K562 (cell line): ENCODE measurements at regions not wholly inside any gene's neighbourhood (a gene's known extent, or its start where the extent isn't known, plus 50 kb on each side); places are given as distances from the start of the nearest gene placed in this dataset.

Experiments used
- ATAC-seq: fragments of 200-7000 bp; cut with Tn5 transposase; 3 replicates; pipeline ENCODE4 v1.9.1; 2020; ENCODE audit warnings: moderate library complexity
- BruUV-seq: library from RNA; stranded (reverse); fragments of 400-500 nt; replicated peaks from 2 replicates; lab custom pipeline; 2021; lab: Mats Ljungman, UMichigan
- CTCF ChIA-PET: fragments of 300-600 bp; formaldehyde crosslinking; extraction: SDS; loops from one replicate; lab custom pipeline; 2021; ENCODE audit warnings: low intra/inter-chr PET ratio; lab: Yijun Ruan, JAX
- POLR2A ChIA-PET: fragments of 300-600, 350-650 bp; sonication (Branson Sonifier 250); formaldehyde crosslinking; extraction: SDS; loops from one replicate; lab custom pipeline; 2021; ENCODE audit warnings: antibody characterized with exemption, inconsistent platforms; lab: Yijun Ruan, JAX
- DNase-seq, 4 experiments: peaks; one replicate each; pipeline versions ENCODE4 v3.0.0 to v3.0.0-alpha.2; 2011 to 2018; ENCODE audit warnings: low spot score in 3 of 4, mixed read lengths in 3 of 4; ENCODE audit errors: extremely low read depth in 1 of 4
- FAIRE-seq: peaks from 2 replicates; lab custom pipeline; 2011; peaks lifted over from hg19 to GRCh38; lab: Jason Lieb, UNC
- H2AFZ ChIP-seq: 2 replicates; pipeline ENCODE4 v1.6.0; 2011; ENCODE audit warnings: low read depth, low read length, control low read depth, inconsistent platforms
- H3K27ac ChIP-seq: fragments of 200-600 bp; 3 replicates; pipeline ENCODE4 v1.8.0; 2011; ENCODE audit warnings: low read depth, mild to moderate bottlenecking, control low read depth, inconsistent platforms, low read length, moderate library complexity, mixed read lengths; ENCODE audit errors: extremely low read depth
- H3K27me3 ChIP-seq, 2 experiments: fragments of 300-600 bp in 1 of 2; 2 replicates in 1 of 2; 3 replicates in 1 of 2; pipeline versions ENCODE4 v1.6.0 to v1.8.0; 2011; ENCODE audit warnings: inconsistent platforms in 2 of 2, low read length in 2 of 2, mild to moderate bottlenecking in 1 of 2, mixed read lengths in 1 of 2, moderate library complexity in 1 of 2; ENCODE audit not compliant: control insufficient read depth in 2 of 2, insufficient read depth in 2 of 2
- H3K36me3 ChIP-seq: fragments of 300-600 bp; 3 replicates; pipeline ENCODE4 v1.8.0; 2011; ENCODE audit warnings: mild to moderate bottlenecking, low read length, inconsistent platforms; ENCODE audit not compliant: control insufficient read depth, insufficient read depth
- H3K4me1 ChIP-seq, 2 experiments: fragments of 200-600 bp in 1 of 2; replicated peaks in 1 of 2; 2 replicates in 1 of 2; 3 replicates in 1 of 2; pipeline versions ENCODE4 v1.5.1 to v1.8.0; 2011; ENCODE audit warnings: inconsistent platforms in 2 of 2, low read length in 2 of 2, mild to moderate bottlenecking in 1 of 2, mixed read lengths in 1 of 2, moderate library complexity in 1 of 2; ENCODE audit not compliant: control insufficient read depth in 2 of 2, insufficient read depth in 2 of 2
- H3K4me2 ChIP-seq: 2 replicates; pipeline ENCODE4 v1.6.1; 2011; ENCODE audit warnings: low read length, control low read depth, inconsistent platforms, mixed read lengths; ENCODE audit not compliant: insufficient read depth
- H3K4me3 ChIP-seq: fragments of 200-600 bp; sonication (generic), shearing (Covaris generic); 2 replicates; pipeline ENCODE4 v1.5.1; 2016; ENCODE audit warnings: control low read depth, inconsistent platforms
- H3K79me2 ChIP-seq: fragments of 200-600 bp; 3 replicates; pipeline ENCODE4 v1.8.0; 2011; ENCODE audit warnings: low read length, inconsistent platforms; ENCODE audit not compliant: control insufficient read depth, insufficient read depth
- H3K9ac ChIP-seq, 2 experiments: 2 replicates each; pipeline versions ENCODE4 v1.6.0 to v1.6.1; 2011; ENCODE audit warnings: low read depth in 2 of 2, low read length in 2 of 2, control low read depth in 1 of 2, inconsistent platforms in 1 of 2, mild to moderate bottlenecking in 1 of 2, mixed read lengths in 1 of 2; ENCODE audit not compliant: insufficient read depth in 1 of 2
- H3K9me1 ChIP-seq: one replicate; pipeline ENCODE4 v1.6.0; 2011; ENCODE audit warnings: inconsistent platforms, mild to moderate bottlenecking, low read length, moderate library complexity; ENCODE audit not compliant: control insufficient read depth, insufficient read depth
- H3K9me3 ChIP-seq: replicated peaks from 2 replicates; pipeline ENCODE4 v1.5.1; 2011; ENCODE audit warnings: low read depth, low read length, inconsistent platforms; ENCODE audit not compliant: control insufficient read depth, insufficient read depth
- H4K20me1 ChIP-seq: replicated peaks from 2 replicates; pipeline ENCODE4 v1.6.1; 2011; ENCODE audit warnings: low read length, inconsistent platforms, mixed read lengths; ENCODE audit not compliant: control insufficient read depth, insufficient read depth
- CBX5 ChIP-seq: IDR thresholded peaks from 2 replicates; pipeline ENCODE4 v1.6.1; 2014; ENCODE audit warnings: low read depth, borderline replicate concordance
- FOXP4 ChIP-seq: sonication (generic); formaldehyde crosslinking; IDR thresholded peaks from 2 replicates; pipeline ENCODE4 v1.8.0; 2022; ENCODE audit warnings: mild to moderate bottlenecking, missing genetic modification reagents, borderline replicate concordance
- HNRNPK ChIP-seq: fragments of 200-400 bp; formaldehyde crosslinking; IDR thresholded peaks from one replicate; pipeline ENCODE4 v1.6.1; 2018; ENCODE audit warnings: mild to moderate bottlenecking, low read depth, low read length; ENCODE audit not compliant: poor library complexity, severe bottlenecking
- MNT ChIP-seq, 2 experiments: fragments of 450-650 bp; conservative IDR thresholded peaks; 2 replicates each; pipeline ENCODE4 v1.6.1; 2017; ENCODE audit warnings: mild to moderate bottlenecking in 2 of 2, moderate library complexity in 2 of 2
- SUPT5H ChIP-seq: fragments of 450-650 bp; IDR thresholded peaks from 2 replicates; pipeline ENCODE4 v1.6.1; 2016
- ZNF165 ChIP-seq: fragments of 250-450 bp; sonication (Bioruptor Pico); IDR thresholded peaks from 2 replicates; pipeline ENCODE4 v1.4.0; 2020; ENCODE audit warnings: borderline replicate concordance
- ZNF239 ChIP-seq: fragments of 250-450 bp; sonication (Bioruptor Pico); IDR thresholded peaks from 2 replicates; pipeline ENCODE4 v1.4.0; 2020; ENCODE audit warnings: mild to moderate bottlenecking
- WGBS: fragments of 100-300 bp; shearing (Covaris generic); methylation state at CpG from one replicate; pipeline ENCODE4 v1.1.6; 2016; ENCODE audit warnings: low coverage, mixed read lengths; ENCODE audit not compliant: insufficient coverage; ENCODE audit errors: missing lambda C conversion rate; 5-methylcytosine and 5-hydroxymethylcytosine counted together
- in situ Hi-C: fragments of 300-500 bp; cut with MboI; formaldehyde crosslinking; loops from 4 replicates; pipeline ENCODE4 v1.15.0; 2018; ENCODE audit warnings: inconsistent platforms, mixed read lengths
- intact Hi-C: fragments of 100-400 bp; cut with micrococcal nuclease; formaldehyde crosslinking; loops from 2 replicates; pipeline ENCODE4 v1.14.2; 2022

GRCh38 chr10:108632144-108632543, 1291.2 kb downstream of the XPNPEP1 start:
- in situ Hi-C loops (no loop called here), intact Hi-C loops (no loop called here)
- Histone ChIP-seq H3K27me3 (no peaks in the 10 kb centered on the region), H3K4me2 (no peak overlapping the region), H4K20me1 (no peaks in the 10 kb centered on the region), H3K27ac (no peak overlapping the region), H3K4me1 (no peaks in the 10 kb centered on the region), H3K9me1 (no peaks in the 10 kb centered on the region), H3K79me2 (no peaks in the 10 kb centered on the region), H2AFZ (no peak overlapping the region), H3K9me3 (no peaks in the 10 kb centered on the region), H3K4me3 (no peak overlapping the region), H3K36me3 (no peaks in the 10 kb centered on the region), H3K9ac (no peak overlapping the region)
- ATAC-seq (no peak), FAIRE-seq (no peak), DNase-seq (no peak)
- CTCF ChIA-PET, result no interaction called here
- BruUV-seq, result no TSS peak
- POLR2A ChIA-PET, result no interaction called here
- 0% methylated on average over 1 of the region's 1 CpG for WGBS
- no peak for TF ChIP-seq SUPT5H
- no peak for TF ChIP-seq HNRNPK
- TF ChIP-seq CBX5, result no peak
- no peak for TF ChIP-seq MNT (conservative IDR thresholded peaks at IDR 0.05)
- no peak for TF ChIP-seq ZNF239 (CRISPR knock-in tag)
- TF ChIP-seq ZNF165 (CRISPR knock-in tag), result no peak
- no peak for TF ChIP-seq FOXP4
